ENCODE measurements at regions not wholly inside any gene's neighbourhood (a gene's known extent, or its start where the extent isn't known, plus 50 kb on each side); places are given as distances from the start of the nearest gene placed in this dataset.

DNA sequence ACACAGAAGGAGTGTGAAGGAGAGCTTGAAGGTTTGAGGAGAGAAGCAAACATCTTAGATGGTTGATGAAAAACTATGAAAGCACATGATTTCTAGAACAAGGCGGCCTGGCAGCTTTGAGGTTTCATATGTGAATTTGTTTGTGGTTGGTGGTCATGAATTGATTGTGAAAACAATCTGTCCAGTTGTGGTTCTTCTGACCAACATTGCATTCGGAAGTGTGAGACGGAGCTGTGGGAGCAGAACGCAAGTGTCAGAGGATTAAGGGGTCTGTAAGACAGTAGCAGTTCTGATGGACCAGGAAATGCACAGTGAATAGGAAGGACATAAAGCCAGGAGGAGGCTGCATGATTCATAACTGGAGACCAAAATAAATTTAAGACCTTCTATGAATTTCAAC lies 594.6 kb downstream of the NXPH1 start:
- TF ChIP-seq, protein P1, sequence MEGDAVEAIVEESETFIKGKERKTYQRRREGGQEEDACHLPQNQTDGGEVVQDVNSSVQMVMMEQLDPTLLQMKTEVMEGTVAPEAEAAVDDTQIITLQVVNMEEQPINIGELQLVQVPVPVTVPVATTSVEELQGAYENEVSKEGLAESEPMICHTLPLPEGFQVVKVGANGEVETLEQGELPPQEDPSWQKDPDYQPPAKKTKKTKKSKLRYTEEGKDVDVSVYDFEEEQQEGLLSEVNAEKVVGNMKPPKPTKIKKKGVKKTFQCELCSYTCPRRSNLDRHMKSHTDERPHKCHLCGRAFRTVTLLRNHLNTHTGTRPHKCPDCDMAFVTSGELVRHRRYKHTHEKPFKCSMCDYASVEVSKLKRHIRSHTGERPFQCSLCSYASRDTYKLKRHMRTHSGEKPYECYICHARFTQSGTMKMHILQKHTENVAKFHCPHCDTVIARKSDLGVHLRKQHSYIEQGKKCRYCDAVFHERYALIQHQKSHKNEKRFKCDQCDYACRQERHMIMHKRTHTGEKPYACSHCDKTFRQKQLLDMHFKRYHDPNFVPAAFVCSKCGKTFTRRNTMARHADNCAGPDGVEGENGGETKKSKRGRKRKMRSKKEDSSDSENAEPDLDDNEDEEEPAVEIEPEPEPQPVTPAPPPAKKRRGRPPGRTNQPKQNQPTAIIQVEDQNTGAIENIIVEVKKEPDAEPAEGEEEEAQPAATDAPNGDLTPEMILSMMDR (IDR thresholded peaks at IDR 0.05) = no peak
- peaks cover 4% of the 10 kb centered on the region for H3K9me3 Mint-ChIP-seq
- ATAC-seq (no peak), DNase-seq (no peak)
- ChIA-PET CTCF (no interaction called here), POLR2A (no interaction called here)
- H3K27ac Mint-ChIP-seq = no peak overlapping the region
- no peaks in the 10 kb centered on the region for H3K4me1 Mint-ChIP-seq (ENCODE audit: low read depth)
- H3K36me3 Mint-ChIP-seq (ENCODE audit: low read depth) = no peaks in the 10 kb centered on the region
- intact Hi-C loops (cut with micrococcal nuclease) = no loop called here
- no peak overlapping the region for H3K4me3 Mint-ChIP-seq
- H3K27me3 Mint-ChIP-seq = no peaks in the 10 kb centered on the region

DNA sequence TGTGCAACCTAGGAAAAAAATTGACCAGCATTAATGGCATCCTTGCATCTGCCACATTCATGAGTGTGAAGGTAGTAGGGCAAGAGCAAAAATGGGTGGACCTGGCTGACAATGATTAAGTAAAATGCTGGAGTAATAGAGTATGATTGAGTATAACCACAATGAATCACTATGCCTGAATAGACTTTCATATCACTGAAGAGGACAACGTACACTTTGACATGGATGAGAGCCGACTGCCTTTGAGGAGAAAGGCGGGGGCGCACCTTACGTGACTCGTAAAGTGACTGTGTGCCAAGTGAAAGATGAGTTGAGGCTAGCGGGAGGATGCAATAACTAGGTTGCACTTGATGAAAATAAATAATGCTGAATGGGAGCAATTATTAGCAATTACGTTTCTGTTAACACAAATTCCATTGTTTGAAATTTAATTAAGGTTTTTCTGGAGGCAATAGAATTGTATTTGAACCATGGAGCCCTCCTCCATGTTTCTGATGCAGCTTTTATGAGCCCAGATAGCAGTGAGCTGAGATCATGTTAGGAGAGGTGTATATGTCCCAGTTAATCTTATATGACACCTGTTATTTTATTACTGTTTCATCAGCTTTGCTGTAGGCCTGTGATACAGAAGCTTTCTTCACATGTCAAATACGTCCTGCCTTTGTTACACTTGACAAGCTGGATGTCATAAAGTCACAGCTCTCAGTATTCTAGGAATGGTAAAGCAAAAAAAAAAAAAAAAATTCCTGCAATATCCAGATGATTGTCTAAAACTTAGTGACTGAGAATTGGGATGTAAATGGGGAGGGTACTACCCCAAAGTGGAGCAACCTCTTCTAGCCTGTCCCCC lies 596.5 kb downstream of the NXPH1 start:
- TF ChIP-seq, protein P1 (IDR thresholded peaks at IDR 0.05) = no peak
- no peak for ATAC-seq
- no peak for DNase-seq
- Mint-ChIP-seq H3K9me3 (peaks cover 4% of the 10 kb centered on the region), H3K36me3 (ENCODE audit: low read depth) (no peaks in the 10 kb centered on the region), H3K27ac (no peak overlapping the region), H3K4me3 (no peak overlapping the region), H3K4me1 (ENCODE audit: low read depth) (no peaks in the 10 kb centered on the region), H3K27me3 (no peaks in the 10 kb centered on the region)
- CTCF ChIA-PET = no interaction called here
- POLR2A ChIA-PET = no interaction called here
- intact Hi-C loops (cut with micrococcal nuclease) = no loop called here

DNA sequence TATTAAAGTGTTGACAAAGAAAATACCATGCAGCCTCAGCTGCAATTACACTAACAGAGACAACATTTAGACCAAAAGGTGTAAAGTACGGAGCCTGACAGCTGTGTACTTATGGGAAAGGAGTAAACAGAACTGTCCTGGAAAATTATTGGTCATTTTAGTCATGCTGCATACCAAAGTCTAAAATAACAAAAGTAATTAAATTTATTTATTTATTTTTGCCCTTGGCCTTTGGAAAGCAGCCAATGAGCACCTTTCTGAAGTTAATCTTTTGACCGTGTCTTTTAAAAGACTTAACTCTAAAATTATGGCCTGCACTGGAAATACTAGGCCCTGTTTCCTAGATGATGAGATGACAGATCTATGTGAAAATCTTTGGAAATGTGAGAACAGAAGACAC lies 597.6 kb downstream of the NXPH1 start:
- Mint-ChIP-seq H3K9me3 (peaks cover 7% of the 10 kb centered on the region), H3K27ac (no peak overlapping the region), H3K36me3 (ENCODE audit: low read depth) (no peaks in the 10 kb centered on the region), H3K4me1 (ENCODE audit: low read depth) (no peaks in the 10 kb centered on the region), H3K27me3 (no peaks in the 10 kb centered on the region), H3K4me3 (no peak overlapping the region)
- POLR2A ChIA-PET = no interaction called here
- intact Hi-C loops (cut with micrococcal nuclease) = no loop called here
- DNase-seq (no peak), ATAC-seq (no peak)
- TF ChIP-seq, protein P1 (IDR thresholded peaks at IDR 0.05) = no peak
- CTCF ChIA-PET = no interaction called here

DNA sequence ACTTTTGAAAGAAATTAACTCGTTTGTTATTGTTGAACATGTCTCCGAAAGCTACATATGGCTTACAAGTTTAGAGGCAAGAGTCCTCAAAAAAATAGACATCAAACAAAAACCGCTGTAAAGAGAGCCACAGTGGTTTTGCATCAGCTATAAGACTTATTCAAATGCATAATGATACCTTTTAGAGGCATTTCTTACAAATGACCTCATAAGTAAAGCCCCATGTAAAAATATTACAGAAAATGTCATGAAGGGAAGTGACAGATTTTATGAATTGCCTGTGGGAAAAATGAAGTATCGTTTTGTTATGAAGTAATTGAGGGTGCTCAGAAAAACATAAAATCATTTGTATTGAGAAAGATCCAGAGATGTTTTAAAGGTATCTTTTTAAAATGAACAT lies 598.0 kb downstream of the NXPH1 start:
- DNase-seq = no peak
- ATAC-seq = no peak
- H3K27me3 Mint-ChIP-seq = no peaks in the 10 kb centered on the region
- no peak overlapping the region for H3K4me3 Mint-ChIP-seq
- TF ChIP-seq, protein P1 (IDR thresholded peaks at IDR 0.05) = no peak
- ChIA-PET POLR2A (no interaction called here), CTCF (no interaction called here)
- H3K9me3 Mint-ChIP-seq = peaks cover 7% of the 10 kb centered on the region
- no peak overlapping the region for H3K27ac Mint-ChIP-seq
- no peaks in the 10 kb centered on the region for H3K4me1 Mint-ChIP-seq (ENCODE audit: low read depth)
- intact Hi-C loops (cut with micrococcal nuclease) = no loop called here
- no peaks in the 10 kb centered on the region for H3K36me3 Mint-ChIP-seq (ENCODE audit: low read depth)

DNA sequence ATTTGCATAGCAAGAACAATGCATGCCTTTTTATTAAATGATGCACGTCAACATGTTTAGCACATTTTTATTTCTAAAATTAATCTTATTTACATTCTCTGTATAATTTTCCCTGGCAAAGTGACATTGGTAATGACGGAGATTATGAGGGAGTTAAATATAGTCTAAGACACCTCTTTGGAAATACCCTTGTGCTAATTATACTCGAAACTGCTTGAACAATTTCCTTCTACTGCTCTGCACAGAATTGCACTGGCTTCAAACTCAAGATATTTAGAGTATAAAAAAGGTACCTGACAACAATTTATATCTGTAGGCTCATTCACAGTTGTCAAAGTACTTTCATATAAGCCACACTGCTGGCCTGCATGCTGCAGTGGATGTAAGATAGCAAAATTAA lies 602.7 kb downstream of the NXPH1 start:
- TF ChIP-seq, protein P1 (IDR thresholded peaks at IDR 0.05) = no peak
- H3K4me3 Mint-ChIP-seq = no peak overlapping the region

More for the DNA sequence above, 602.7 kb downstream of the NXPH1 start:
- intact Hi-C loops (cut with micrococcal nuclease) = no loop called here
- Mint-ChIP-seq H3K9me3 (peaks cover 8% of the 10 kb centered on the region), H3K27me3 (no peaks in the 10 kb centered on the region), H3K27ac (no peak overlapping the region), H3K36me3 (ENCODE audit: low read depth) (no peaks in the 10 kb centered on the region), H3K4me1 (ENCODE audit: low read depth) (no peaks in the 10 kb centered on the region)
- ChIA-PET CTCF (no interaction called here), POLR2A (no interaction called here)
- DNase-seq (no peak), ATAC-seq (no peak)
